Uterus (tissue), 2 donors: ENCODE measurements at regions not wholly inside any gene's neighbourhood (a gene's known extent, or its start where the extent isn't known, plus 50 kb on each side); places are given as distances from the start of the nearest gene placed in this dataset.

Source experiments
- POLR2A ChIP-seq, 2 donors: fragments of 450-650 bp; IDR thresholded peaks; one replicate each; pipeline ENCODE4 v1.6.1; 2016; ENCODE audit warnings: antibody characterized with exemption in 2 of 2, mild to moderate bottlenecking in 1 of 2, moderate library complexity in 1 of 2
- TF ChIP-seq, protein P1 (sequence below), 4 experiments: fragments of 200-600 bp in 2 of 4; fragments of 450-650 bp in 2 of 4; sonication (generic) in 2 of 4; IDR thresholded peaks; one replicate each; pipeline ENCODE4 v1.5.1; 2016 to 2019; ENCODE audit warnings: antibody characterized with exemption in 4 of 4, mild to moderate bottlenecking in 2 of 4, moderate library complexity in 1 of 4

DNA sequence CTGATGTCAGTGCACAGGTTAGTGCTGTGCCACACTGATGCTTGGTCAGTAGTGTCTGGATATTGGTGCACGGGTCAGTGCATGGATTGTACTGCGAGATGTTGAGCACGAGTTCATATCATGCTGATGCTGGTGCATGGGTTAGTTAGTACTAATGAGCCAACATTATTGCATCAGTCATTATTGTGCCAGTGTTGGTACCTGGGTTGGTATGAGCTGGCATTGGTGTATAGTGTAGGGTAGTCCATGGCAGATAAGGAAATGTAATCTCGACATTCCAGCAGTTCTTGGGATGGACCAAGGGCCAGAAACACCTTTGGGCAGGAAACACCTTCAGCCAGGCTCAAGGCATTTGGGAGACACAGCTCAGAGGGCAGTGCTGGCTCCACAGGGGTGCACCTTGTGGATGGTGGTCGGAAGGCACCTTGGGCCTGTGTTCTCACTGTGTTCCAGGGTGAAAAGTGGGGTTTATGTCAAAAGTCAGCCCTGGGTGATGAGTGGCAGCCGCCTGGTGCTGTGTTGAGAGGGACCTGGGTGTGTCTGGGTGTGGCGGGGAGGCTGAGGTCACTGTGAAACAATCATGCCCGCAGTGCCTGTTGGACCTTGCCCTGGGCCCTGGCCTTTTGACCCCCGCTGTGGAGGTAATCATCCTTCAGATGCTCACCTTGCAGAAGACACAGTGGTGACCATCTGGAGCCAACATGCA is 100.7 kb upstream of the ZNF469 start:
- TF ChIP-seq, protein P1, sequence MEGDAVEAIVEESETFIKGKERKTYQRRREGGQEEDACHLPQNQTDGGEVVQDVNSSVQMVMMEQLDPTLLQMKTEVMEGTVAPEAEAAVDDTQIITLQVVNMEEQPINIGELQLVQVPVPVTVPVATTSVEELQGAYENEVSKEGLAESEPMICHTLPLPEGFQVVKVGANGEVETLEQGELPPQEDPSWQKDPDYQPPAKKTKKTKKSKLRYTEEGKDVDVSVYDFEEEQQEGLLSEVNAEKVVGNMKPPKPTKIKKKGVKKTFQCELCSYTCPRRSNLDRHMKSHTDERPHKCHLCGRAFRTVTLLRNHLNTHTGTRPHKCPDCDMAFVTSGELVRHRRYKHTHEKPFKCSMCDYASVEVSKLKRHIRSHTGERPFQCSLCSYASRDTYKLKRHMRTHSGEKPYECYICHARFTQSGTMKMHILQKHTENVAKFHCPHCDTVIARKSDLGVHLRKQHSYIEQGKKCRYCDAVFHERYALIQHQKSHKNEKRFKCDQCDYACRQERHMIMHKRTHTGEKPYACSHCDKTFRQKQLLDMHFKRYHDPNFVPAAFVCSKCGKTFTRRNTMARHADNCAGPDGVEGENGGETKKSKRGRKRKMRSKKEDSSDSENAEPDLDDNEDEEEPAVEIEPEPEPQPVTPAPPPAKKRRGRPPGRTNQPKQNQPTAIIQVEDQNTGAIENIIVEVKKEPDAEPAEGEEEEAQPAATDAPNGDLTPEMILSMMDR (IDR thresholded peaks at IDR 0.05) = no peak
- no peak for TF ChIP-seq POLR2A (IDR thresholded peaks at IDR 0.05)
